CD4-positive, alpha-beta T cell treated with Interleukin-15 for 4 hours (primary cell): ENCODE measurements at regions not wholly inside any gene's neighbourhood (a gene's known extent, or its start where the extent isn't known, plus 50 kb on each side); places are given as distances from the start of the nearest gene placed in this dataset.

Experiments
- DNase-seq: peaks from one replicate; pipeline ENCODE4 v3.0.0-alpha.2; 2020; ENCODE audit warnings: low spot score

GRCh38 chr7:96927131-96927530 is 78.2 kb upstream of the DLX6 start:
- no peak for DNase-seq

GRCh38 chr7:96928965-96929364 is 76.4 kb upstream of the DLX6 start:
- DNase-seq, result no peak

GRCh38 chr7:96931891-96932290 is 73.5 kb upstream of the DLX6 start:
- no peak for DNase-seq

GRCh38 chr7:96933067-96933645 is 72.2 kb upstream of the DLX6 start:
- DNase-seq, result no peak

GRCh38 chr7:96936621-96937020 is 68.7 kb upstream of the DLX6 start:
- no peak for DNase-seq

GRCh38 chr7:96942112-96942511 is 63.2 kb upstream of the DLX6 start:
- no peak for DNase-seq

- no peak for DNase-seq
Observed at GRCh38 chr7:96949766-96950165, 55.6 kb upstream of the DLX6 start.

GRCh38 chr7:96952974-96953391 is 52.4 kb upstream of the DLX6 start:
- no peak for DNase-seq

GRCh38 chr7:96953676-96954513 is 51.5 kb upstream of the DLX6 start:
- no peak for DNase-seq
